Tibial artery (tissue), 4 donors: ENCODE measurements at regions not wholly inside any gene's neighbourhood (a gene's known extent, or its start where the extent isn't known, plus 50 kb on each side); places are given as distances from the start of the nearest gene placed in this dataset.

Experiments used
- DNase-seq, 2 donors: peaks; one replicate each; pipeline ENCODE4 v3.0.0-alpha.2; 2019
- H3K27ac ChIP-seq, 2 donors: fragments of 200-600 bp; sonication (generic) in 1 of 2; 1 replicate in 1 of 2; 2 replicates in 1 of 2; pipeline ENCODE4 v1.5.1; 2018 to 2019; ENCODE audit warnings: mild to moderate bottlenecking in 1 of 2
- H3K27me3 ChIP-seq, 2 donors: fragments of 200-600 bp; sonication (generic) in 1 of 2; one replicate each; pipeline versions ENCODE4 v1.5.1 to v1.6.0; 2016 to 2019
- H3K36me3 ChIP-seq, 3 donors: fragments of 200-600 bp; sonication (generic) in 2 of 3; one replicate each; pipeline ENCODE4 v1.5.1; 2016 to 2019; ENCODE audit warnings: mild to moderate bottlenecking in 2 of 3
- H3K4me1 ChIP-seq, 4 donors: fragments of 200-600 bp; sonication (generic) in 2 of 4; 1 replicate in 3 of 4; 2 replicates in 1 of 4; pipeline ENCODE4 v1.5.1; 2016 to 2019
- H3K4me3 ChIP-seq, 2 donors: fragments of 200-600 bp; sonication (generic) in 1 of 2; 1 replicate in 1 of 2; 2 replicates in 1 of 2; pipeline ENCODE4 v1.5.1; 2018 to 2019; ENCODE audit warnings: mild to moderate bottlenecking in 2 of 2
- H3K9me3 ChIP-seq, 3 donors: fragments of 200-600 bp; sonication (generic) in 1 of 3; one replicate each; pipeline ENCODE4 v1.5.1; 2016 to 2019
- intact Hi-C: fragments of 100-400 bp; cut with DNase I; formaldehyde crosslinking; loops from one replicate; pipeline ENCODE4 v1.15.0; 2023; ENCODE audit warnings: low total_unique reads
- TF ChIP-seq, protein P1 (sequence below), 2 experiments: fragments of 200-600 bp in 1 of 2; fragments of 450-650 bp in 1 of 2; IDR thresholded peaks; one replicate each; pipeline ENCODE4 v1.5.1; 2017 to 2019; ENCODE audit warnings: antibody characterized with exemption in 2 of 2, mild to moderate bottlenecking in 1 of 2, moderate library complexity in 1 of 2

DNA sequence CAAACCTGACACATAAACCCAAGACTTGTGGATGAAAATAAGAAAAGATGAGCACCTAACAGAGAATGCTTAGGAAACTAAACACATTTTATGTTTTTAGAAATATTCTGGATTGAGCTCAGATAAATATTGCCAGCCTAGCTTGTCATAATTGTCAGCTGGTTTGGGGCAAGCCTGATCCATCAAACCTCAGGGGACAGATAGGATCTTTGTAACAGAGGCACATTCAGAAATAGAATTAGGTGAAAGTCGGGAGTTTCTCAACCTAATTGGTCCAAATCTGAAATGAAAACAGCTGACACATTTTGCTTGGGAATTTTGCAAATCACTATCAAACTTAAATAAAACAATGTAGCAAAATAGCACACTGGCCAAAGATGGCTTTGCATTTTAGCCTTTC is 503.7 kb downstream of the ANXA1 start:
- no peak overlapping the region for H3K27ac ChIP-seq
- H3K4me3 ChIP-seq, result no peak overlapping the region
- H3K36me3 ChIP-seq, result no peaks in the 10 kb centered on the region
- intact Hi-C loops, result no loop called here
- DNase-seq, result no peak
- TF ChIP-seq, protein P1, sequence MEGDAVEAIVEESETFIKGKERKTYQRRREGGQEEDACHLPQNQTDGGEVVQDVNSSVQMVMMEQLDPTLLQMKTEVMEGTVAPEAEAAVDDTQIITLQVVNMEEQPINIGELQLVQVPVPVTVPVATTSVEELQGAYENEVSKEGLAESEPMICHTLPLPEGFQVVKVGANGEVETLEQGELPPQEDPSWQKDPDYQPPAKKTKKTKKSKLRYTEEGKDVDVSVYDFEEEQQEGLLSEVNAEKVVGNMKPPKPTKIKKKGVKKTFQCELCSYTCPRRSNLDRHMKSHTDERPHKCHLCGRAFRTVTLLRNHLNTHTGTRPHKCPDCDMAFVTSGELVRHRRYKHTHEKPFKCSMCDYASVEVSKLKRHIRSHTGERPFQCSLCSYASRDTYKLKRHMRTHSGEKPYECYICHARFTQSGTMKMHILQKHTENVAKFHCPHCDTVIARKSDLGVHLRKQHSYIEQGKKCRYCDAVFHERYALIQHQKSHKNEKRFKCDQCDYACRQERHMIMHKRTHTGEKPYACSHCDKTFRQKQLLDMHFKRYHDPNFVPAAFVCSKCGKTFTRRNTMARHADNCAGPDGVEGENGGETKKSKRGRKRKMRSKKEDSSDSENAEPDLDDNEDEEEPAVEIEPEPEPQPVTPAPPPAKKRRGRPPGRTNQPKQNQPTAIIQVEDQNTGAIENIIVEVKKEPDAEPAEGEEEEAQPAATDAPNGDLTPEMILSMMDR (IDR thresholded peaks at IDR 0.05), result no peak
- no peaks in the 10 kb centered on the region for H3K9me3 ChIP-seq
- no peaks in the 10 kb centered on the region for H3K4me1 ChIP-seq
- no peaks in the 10 kb centered on the region for H3K27me3 ChIP-seq

DNA sequence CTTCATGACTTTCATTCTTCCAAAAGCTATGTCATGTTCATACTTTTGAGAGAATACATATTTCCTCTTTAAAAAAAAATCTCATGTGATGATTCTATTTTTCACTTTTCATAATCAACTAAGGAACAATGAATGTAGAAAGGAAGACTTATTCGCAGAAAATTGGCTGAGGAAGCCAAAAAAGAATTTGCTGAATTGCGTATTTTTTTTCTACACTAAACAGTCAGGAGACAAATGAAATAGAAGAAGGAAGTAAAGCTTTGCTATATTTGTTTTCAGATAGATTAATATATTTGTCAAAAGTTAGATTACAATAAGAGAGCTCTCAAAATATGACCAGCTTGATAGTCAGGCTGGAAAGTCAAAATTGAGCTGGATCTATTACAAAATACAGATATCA is 504.2 kb downstream of the ANXA1 start:
- no peak for DNase-seq
- TF ChIP-seq, protein P1 (IDR thresholded peaks at IDR 0.05), result no peak
- Histone ChIP-seq H3K4me3 (no peak overlapping the region), H3K27ac (no peak overlapping the region), H3K9me3 (no peaks in the 10 kb centered on the region), H3K36me3 (no peaks in the 10 kb centered on the region), H3K27me3 (no peaks in the 10 kb centered on the region), H3K4me1 (no peaks in the 10 kb centered on the region)
- intact Hi-C loops, result no loop called here

DNA sequence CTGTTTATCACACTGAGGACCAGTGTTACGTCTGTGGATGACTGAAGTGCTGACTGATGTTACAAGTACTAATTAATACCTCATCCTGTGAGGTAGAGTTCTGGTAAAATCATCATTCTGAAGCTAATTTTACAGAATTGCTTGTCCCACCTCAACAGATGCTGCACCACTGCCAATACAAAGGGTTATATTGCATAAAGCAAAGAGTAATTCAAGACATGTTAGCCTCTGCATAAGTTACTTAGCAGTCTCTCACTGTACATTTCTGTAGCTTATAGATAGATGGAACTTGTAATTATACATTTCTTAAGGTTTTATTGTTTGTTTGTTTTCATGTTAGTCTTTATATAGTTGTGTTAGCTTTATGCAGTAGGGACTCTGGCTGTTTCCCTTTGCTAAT is 513.6 kb downstream of the ANXA1 start:
- intact Hi-C loops, result loop anchor here (5.0 kb wide), 1 partner anchor 1747 kb away; no protein-coding TSS in a partner anchor
- H3K27ac ChIP-seq, result no peak overlapping the region

DNA sequence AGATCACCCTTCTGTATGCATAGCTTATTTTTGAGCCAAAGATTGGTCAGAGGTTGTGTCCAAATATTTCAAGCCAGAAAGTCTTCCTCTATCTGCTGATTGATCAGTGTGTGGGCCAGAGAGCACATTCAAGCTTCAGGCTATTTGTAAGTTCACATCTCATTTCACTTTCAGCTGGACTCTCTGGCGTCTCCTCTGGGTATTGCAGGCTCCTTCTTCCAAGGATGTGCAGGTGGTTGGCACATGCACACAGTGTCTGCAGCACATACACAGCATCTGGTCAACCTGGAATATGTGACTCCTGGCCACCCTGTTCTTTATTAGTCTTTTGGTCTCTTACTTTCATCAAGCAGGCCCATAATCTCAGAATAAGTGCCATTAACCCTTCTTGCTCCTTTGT is 516.1 kb downstream of the ANXA1 start:
- TF ChIP-seq, protein P1 (IDR thresholded peaks at IDR 0.05), result no peak
- H3K9me3 ChIP-seq, result no peaks in the 10 kb centered on the region
- no peaks in the 10 kb centered on the region for H3K36me3 ChIP-seq
- no peak overlapping the region for H3K27ac ChIP-seq
- DNase-seq, result no peak
- no peaks in the 10 kb centered on the region for H3K4me1 ChIP-seq
- H3K4me3 ChIP-seq, result no peak overlapping the region
- intact Hi-C loops, result loop anchor here (5.0 kb wide), 1 partner anchor 1745 kb away; no protein-coding TSS in a partner anchor
- H3K27me3 ChIP-seq, result no peaks in the 10 kb centered on the region

More for the DNA sequence above, 513.6 kb downstream of the ANXA1 start:
- Histone ChIP-seq H3K36me3 (no peaks in the 10 kb centered on the region), H3K27me3 (no peaks in the 10 kb centered on the region), H3K9me3 (no peaks in the 10 kb centered on the region), H3K4me1 (no peaks in the 10 kb centered on the region), H3K4me3 (no peak overlapping the region)
- DNase-seq, result no peak
- TF ChIP-seq, protein P1 (IDR thresholded peaks at IDR 0.05), result no peak

DNA sequence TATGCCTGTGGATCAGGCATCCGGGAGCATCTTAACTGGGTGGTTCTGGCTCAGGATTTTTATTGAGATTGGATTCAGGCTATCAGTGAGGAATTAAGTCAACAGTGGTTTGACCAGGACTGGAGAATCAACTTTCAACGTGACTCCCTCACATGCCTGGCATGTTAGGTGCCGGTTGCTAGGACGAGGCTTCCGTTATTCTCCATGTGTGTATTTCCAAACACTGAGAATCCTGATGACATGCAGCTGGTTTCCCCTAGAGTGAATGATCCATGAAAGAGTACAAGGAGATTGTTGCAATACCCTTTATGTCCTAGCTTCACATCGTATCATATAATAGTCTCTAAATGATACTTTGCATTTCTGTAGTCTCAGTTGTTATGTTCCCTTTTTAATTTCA is 529.2 kb downstream of the ANXA1 start:
- H3K36me3 ChIP-seq, result no peaks in the 10 kb centered on the region
- H3K4me3 ChIP-seq, result no peak overlapping the region
- peaks cover 0 to 3% (median 0%) of the 10 kb centered on the region in 3 donors for H3K9me3 ChIP-seq
- intact Hi-C loops, result no loop called here
- H3K4me1 ChIP-seq, result no peaks in the 10 kb centered on the region
- H3K27ac ChIP-seq, result no peak overlapping the region
- no peaks in the 10 kb centered on the region for H3K27me3 ChIP-seq
- no peak for DNase-seq
- TF ChIP-seq, protein P1 (IDR thresholded peaks at IDR 0.05), result no peak

DNA sequence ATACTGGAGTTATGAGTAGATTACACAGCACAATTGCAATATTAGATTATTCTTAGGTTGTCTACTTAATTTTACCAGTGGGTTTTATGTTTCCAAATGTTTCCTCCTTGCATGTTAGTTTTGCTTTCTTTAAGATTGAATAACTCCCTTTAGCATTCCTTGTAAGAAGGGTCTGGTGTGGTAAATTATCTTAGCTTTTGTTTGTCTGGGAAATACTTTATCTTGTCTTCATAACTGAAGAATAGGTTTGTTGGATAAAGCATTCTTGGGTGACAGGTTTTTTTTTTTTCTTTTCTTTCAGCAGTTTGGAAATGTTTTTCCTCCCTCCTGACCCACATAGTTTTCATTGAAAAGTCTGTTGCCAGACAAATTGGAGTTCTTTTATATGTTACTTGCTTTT is 531.1 kb downstream of the ANXA1 start:
- peaks cover 0 to 3% (median 0%) of the 10 kb centered on the region in 3 donors for H3K9me3 ChIP-seq
- H3K27me3 ChIP-seq, result no peaks in the 10 kb centered on the region
- H3K36me3 ChIP-seq, result no peaks in the 10 kb centered on the region
- DNase-seq, result no peak
- H3K27ac ChIP-seq, result no peak overlapping the region
- TF ChIP-seq, protein P1 (IDR thresholded peaks at IDR 0.05), result no peak
- intact Hi-C loops, result no loop called here
- H3K4me3 ChIP-seq, result no peak overlapping the region
- no peaks in the 10 kb centered on the region for H3K4me1 ChIP-seq
